Ovary (tissue), 3 donors: ENCODE measurements at regions not wholly inside any gene's neighbourhood (a gene's known extent, or its start where the extent isn't known, plus 50 kb on each side); places are given as distances from the start of the nearest gene placed in this dataset.

Experiments used
- CTCF ChIP-seq, 3 donors: fragments of 450-650 bp in 2 of 3; fragments of 200-600 bp in 1 of 3; IDR thresholded peaks; one replicate each; pipeline versions ENCODE4 v1.5.1 to v1.8.0; 2016 to 2022; ENCODE audit warnings: antibody characterized with exemption in 3 of 3, mild to moderate bottlenecking in 1 of 3
- POLR2A ChIP-seq: fragments of 450-650 bp; IDR thresholded peaks from one replicate; pipeline ENCODE4 v1.6.1; 2017; ENCODE audit warnings: antibody characterized with exemption, mild to moderate bottlenecking, moderate library complexity
- donor health status: DM: no; HTN: no; CAD: no.

GRCh38 chr2:228465408-228465807 lies 283.9 kb upstream of the SPHKAP start:
- TF ChIP-seq CTCF (IDR thresholded peaks at IDR 0.05) (no peak), POLR2A (no peak)
